ENCODE measurements at regions not wholly inside any gene's neighbourhood (a gene's known extent, or its start where the extent isn't known, plus 50 kb on each side); places are given as distances from the start of the nearest gene placed in this dataset.

- no peak for TF ChIP-seq CTCF (conservative IDR thresholded peaks at IDR 0.05 in 1 of 2, IDR thresholded peaks at IDR 0.05 in 1 of 2; ENCODE audit: extremely low read depth in 1 of 2, insufficient read depth in 1 of 2, low read depth in 1 of 2, low read length in 2 of 2)
- TF ChIP-seq EZH2 (IDR thresholded peaks at IDR 0.05; ENCODE audit: borderline replicate concordance, low read length) = no peak
These were observed 393.4 kb upstream of the SEL1L start for GRCh38 chr14:81927070-81927469.

Data from mammary epithelial cell (primary cell).